ENCODE measurements at regions not wholly inside any gene's neighbourhood (a gene's known extent, or its start where the extent isn't known, plus 50 kb on each side); places are given as distances from the start of the nearest gene placed in this dataset.

DNA sequence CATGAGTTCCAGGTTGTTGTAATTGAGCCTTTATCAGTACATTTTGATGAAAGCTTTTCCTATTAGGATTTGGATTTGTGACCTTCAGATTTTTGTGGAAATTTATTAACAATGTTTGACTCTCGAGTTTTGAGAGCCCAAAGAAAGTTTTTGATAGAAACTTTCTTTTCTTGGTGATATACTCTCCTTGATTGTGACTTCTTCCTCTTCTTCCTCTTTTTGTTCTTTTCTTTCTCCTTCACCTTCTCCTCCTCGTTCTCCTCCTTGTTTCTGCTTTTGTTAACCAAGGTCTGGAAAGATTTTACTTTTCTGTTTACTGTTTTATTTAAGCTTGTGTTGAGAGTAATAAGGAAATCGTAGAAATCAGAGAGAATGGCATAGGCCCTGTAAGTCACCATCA, 182.4 kb downstream of the TRIM27 start:
- DNase-seq = no peak

DNA sequence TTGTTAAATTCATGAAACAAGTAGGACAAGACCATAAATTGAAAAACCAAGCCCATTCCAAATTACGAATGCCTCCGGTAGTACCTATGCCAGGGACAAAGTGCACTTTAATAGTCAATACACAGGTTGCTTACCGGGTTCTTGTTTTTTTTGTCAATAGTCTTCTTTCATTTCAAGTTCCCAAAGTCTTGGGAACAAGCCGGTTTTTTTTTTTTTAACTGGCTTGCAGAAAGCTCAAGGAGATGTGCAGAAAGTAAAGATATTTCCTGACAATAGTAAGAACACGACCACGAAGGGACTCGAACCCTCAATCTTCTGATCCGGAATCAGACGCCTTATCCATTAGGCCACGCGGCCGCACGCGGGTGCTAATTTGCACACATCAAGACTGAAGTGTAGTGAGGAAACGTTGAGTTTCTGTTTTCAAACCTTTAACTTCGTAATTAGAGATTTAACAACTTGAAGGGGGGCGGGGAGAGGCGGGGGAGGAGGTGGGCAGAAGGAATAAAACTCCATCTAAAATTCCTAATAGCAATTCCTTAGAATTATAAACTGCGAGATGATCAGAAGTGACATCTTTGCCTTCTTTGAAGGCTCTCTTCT, 181.0 kb downstream of the TRIM27 start:
- DNase-seq = no peak

DNA sequence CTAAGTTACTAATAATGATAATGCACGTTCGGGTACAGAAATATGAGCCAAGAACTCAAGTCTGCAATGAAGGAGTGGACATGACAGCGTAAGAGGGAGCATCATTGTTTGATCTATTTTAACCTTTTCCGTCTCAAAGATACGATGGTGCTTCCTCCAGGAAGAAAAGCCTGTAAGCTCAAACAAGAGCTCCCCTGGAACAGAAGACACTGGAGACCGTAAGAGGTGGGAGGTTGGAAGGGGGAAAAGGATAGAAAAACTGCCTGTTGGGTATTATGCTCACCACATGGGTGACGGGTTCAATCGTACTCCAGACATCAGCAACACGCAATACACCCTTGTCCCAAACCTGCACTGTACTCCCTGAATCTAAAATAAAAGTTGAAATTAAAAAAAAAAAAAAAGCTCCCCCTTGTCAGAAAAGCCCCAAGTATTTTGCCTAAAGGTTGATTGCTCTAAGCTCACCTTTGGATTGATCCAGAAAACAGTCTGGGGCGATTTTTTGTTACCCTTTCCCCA, 180.5 kb downstream of the TRIM27 start:
- DNase-seq = no peak

DNA sequence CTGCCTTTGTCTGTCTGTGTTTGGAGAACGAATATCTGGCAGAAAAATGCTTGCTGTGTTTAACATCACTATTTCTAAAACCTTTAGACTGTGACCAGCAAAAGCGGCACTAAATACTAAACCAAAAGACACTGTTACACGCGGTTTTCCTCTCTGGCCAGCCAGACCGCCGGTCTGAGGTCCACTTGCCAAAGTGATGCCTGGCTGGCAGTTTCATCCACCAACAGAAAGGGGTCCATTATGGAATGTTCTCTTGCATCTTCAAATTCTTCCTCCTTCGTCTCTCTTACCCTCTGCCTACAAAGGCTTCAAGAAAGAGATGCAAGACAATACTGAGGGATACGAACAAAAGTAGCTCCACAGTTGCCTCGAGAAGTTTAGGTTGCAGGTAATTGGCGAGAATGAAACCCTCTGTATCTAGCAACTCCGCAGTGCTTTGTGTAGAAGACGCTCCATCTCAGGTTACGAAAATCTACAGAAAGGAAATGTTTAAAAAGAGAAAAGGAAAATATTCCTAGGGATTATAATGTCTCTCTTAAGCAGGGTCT, 176.6 kb downstream of the TRIM27 start:
- no peak for DNase-seq

DNA sequence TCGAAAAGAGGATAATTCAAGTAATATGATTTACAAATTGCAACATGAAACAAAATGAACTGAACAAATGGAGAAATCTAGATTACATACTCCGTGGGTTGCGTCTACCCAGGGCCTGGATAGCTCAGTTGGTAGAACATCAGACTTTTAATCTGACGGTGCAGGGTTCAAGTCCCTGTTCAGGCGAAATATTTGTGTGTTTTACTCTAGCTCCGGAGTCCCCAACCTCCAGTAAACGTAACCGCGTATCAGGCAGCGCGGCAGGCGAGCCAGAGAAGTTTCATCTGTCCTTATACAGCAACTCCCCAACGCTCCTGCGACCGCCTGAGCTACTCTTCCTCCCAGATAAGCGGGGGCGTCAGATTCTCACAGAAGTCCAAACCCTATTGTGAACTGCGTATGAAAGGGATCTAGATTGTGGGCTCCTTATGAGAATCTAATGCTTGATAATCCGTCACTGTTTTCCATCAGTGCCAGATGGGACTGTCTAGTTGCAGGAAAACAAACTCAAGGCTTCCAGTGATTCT, 176.1 kb downstream of the TRIM27 start:
- DNase-seq = no peak

- DNase-seq = no peak
These were observed 175.6 kb downstream of the TRIM27 start for GRCh38 chr6:28748192-28748591.

- no peak for DNase-seq
These were observed 172.8 kb downstream of the TRIM27 start for GRCh38 chr6:28750926-28751458.

DNA sequence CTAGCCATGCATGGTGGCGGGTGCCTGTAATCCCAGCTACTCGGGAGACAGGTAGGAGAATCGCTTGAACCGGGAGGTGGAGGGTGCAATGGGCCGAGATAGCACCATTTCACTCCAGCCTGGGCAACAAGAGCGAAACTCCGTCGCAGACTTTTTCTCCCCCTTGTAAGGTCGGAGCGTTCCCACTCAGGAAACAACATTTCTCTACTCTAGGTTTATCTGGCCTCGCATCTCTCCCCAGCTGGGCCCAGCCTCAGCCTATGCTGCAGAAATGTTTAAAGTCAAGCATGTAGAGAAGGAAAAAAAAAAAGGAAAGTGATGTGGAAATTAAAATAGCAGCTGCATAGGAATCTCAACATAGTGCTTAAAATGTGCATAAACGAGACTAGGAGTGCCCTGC, 172.3 kb downstream of the TRIM27 start:
- DNase-seq = no peak

- DNase-seq = no peak
These were observed 171.8 kb downstream of the TRIM27 start for GRCh38 chr6:28751963-28752350.

- no peak for DNase-seq
These were observed 166.2 kb downstream of the TRIM27 start for GRCh38 chr6:28757429-28758045.

- no peak for DNase-seq
These were observed 165.6 kb downstream of the TRIM27 start for GRCh38 chr6:28758046-28758817.

DNA sequence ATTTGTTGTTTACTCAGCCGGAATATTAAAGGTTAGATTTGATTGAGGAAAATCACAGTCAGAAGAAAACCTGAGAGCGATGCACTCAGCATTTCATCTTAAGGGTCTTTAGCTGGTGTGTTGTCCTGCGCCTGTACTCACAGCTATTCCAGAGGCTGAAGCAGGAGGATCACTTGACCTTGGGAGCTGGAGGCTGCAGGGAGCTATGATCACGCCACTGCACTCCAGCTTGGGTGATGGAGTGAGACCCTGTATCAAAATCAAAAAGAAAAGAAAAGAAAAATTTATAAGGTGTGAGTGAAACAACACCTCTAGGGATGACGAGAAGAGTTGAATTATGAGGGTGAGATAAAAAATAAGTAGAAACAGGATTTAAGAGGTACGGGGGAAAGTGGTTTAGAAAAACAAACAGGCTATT, 165.0 kb downstream of the TRIM27 start:
- DNase-seq = no peak

DNA sequence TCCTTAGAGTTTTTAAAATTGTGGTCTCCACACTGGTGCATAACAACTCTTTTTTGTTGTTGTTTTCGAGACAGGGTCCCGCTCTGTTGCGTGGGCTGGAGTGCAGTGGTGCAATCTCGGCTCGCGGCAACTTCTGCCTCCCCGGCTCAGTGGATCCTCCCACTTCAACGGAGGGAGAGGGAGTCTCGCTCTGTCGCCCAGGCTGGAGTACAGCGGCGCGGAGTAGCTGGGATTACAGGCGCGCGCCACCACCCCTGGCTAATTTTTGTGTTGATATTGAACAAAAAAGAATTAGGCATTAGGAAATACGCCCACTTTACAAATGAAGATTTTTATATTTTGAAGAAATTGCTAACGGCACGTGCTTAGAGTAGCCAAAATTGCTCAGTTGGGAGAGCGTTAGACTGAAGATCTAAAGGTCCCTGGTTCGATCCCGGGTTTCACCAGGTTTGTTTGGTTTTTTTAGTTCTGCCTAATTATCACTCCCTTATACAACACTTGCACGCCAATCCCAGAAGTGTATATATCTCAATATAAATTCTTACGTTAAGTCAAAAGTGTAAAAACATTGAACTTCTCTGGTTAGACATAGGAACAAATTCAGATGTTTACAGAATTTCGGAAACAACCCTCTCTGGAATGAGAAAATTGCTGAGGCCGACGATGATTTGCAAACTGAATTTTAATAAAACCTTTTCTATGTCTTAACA, 159.6 kb downstream of the TRIM27 start:
- DNase-seq = no peak

DNA sequence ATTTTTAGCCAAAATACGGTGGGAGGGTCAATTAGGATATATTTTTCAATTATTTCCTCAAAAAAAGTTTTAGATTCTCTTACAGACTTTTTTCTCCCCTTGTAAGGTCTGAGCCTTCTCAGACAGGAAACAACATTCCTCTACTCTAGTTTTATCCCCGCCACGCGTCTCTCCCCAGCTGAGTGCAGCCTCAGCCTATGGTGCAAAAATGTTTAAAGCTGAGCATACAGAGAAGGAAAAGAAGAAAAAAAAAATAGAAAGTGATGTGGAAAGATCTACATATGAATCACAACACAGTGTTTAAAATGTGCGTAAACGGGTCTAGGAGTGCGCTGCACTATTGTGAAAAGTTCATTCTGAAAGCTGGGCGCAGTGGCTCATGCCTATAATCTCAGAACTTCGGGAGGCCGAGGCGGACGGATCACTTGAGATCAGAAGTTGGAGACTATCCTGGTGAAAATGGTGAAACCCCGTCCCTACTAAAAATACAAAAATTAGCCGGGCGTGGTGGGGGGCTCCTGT, 159.0 kb downstream of the TRIM27 start:
- DNase-seq = no peak

GRCh38 chr6:28765978-28766351, 157.8 kb downstream of the TRIM27 start:
- DNase-seq = no peak

- no peak for DNase-seq
These were observed 157.4 kb downstream of the TRIM27 start for GRCh38 chr6:28766426-28766825.

- DNase-seq = no peak
These were observed 156.7 kb downstream of the TRIM27 start for GRCh38 chr6:28767133-28767532.

GRCh38 chr6:28767691-28768090, 156.1 kb downstream of the TRIM27 start:
- no peak for DNase-seq

DNA sequence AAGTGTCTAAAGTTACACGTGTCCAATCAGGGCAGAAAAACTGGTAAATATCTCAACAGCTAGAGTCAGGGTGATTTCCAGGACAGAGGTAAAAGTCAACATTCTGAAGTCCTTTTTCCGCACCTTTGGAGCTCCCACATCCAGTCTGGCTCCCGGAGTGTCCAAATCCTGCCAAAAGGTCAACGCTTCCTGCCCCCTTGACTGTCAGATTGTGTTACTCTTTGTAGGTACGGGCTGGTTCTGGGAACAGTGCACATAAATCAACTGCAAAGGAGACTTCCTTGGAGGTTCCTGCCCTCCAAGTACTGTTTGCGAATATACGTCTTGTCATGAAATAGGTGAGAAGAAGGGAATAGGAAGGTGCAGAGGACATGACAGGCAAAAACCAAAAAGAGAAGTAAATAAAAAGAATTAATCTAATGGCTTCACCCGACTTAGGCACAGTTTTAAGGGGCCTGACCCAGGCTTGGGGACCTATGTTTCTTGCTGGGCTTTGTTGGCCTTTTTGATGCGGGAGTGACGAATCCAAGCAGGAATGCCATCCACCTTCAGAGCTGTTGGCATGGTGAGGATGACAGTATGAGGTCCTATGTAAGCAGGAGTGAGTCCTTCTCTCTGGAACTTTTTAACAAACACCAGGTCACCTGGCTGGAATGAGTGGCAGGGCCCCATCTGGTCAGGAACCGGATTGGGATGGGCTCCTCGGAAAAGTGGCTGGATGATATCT, 155.4 kb downstream of the TRIM27 start:
- no peak for DNase-seq

- DNase-seq = no peak
These were observed 154.0 kb downstream of the TRIM27 start for GRCh38 chr6:28769626-28770402.

- no peak for DNase-seq
These were observed 153.1 kb downstream of the TRIM27 start for GRCh38 chr6:28770732-28771131.
